ENCODE measurements at regions not wholly inside any gene's neighbourhood (a gene's known extent, or its start where the extent isn't known, plus 50 kb on each side); places are given as distances from the start of the nearest gene placed in this dataset.

- H3K27me3 ChIP-seq, result no peaks in the 10 kb centered on the region
- no peaks in the 10 kb centered on the region for H3K9me3 ChIP-seq (ENCODE audit: low read depth)
- no peaks in the 10 kb centered on the region for H3K36me3 ChIP-seq
- TF ChIP-seq, protein P1, sequence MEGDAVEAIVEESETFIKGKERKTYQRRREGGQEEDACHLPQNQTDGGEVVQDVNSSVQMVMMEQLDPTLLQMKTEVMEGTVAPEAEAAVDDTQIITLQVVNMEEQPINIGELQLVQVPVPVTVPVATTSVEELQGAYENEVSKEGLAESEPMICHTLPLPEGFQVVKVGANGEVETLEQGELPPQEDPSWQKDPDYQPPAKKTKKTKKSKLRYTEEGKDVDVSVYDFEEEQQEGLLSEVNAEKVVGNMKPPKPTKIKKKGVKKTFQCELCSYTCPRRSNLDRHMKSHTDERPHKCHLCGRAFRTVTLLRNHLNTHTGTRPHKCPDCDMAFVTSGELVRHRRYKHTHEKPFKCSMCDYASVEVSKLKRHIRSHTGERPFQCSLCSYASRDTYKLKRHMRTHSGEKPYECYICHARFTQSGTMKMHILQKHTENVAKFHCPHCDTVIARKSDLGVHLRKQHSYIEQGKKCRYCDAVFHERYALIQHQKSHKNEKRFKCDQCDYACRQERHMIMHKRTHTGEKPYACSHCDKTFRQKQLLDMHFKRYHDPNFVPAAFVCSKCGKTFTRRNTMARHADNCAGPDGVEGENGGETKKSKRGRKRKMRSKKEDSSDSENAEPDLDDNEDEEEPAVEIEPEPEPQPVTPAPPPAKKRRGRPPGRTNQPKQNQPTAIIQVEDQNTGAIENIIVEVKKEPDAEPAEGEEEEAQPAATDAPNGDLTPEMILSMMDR (IDR thresholded peaks at IDR 0.05; ENCODE audit: low read depth, low read length), result no peak
- H3K4me1 ChIP-seq (ENCODE audit: low read depth), result peaks cover 23% of the 10 kb centered on the region
- peak overlapping the region; percentile 79 for H3K27ac ChIP-seq
- H3K4me3 ChIP-seq, result no peak overlapping the region
- DNase-seq (ENCODE audit: low read depth in 1 of 2, low spot score in 1 of 2), result peak in 1 of 2 donors; percentile 87
Observed at GRCh38 chr15:47398594-47398993, 318.7 kb upstream of the SEMA6D start.

DNA sequence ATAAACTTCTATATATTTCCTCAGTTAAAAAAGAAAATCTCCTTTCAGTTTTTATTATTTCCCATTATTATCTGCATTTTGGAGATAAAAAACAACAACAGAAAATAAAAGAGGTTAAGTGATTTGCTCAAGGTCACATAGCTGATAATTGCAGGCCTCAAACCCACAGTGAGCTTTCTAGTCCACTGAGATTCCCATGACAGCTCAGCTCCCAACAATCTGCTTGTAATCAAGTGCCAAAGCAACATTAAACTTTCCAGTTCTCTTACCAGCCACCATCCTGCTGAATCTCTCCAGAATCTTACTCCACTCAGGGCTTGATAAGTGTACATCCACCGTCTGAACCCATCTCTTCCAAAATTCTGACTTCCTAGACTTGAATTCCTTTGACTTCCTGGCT, 318.2 kb upstream of the SEMA6D start:
- Histone ChIP-seq H3K9me3 (ENCODE audit: low read depth) (no peaks in the 10 kb centered on the region), H3K27ac (peak overlapping the region; percentile 77), H3K36me3 (no peaks in the 10 kb centered on the region), H3K4me3 (no peak overlapping the region), H3K27me3 (no peaks in the 10 kb centered on the region), H3K4me1 (ENCODE audit: low read depth) (peaks cover 28% of the 10 kb centered on the region)
- peak in 1 of 2 donors; percentile 28 for DNase-seq (ENCODE audit: low read depth in 1 of 2, low spot score in 1 of 2)
- TF ChIP-seq, protein P1 (IDR thresholded peaks at IDR 0.05; ENCODE audit: low read depth, low read length), result no peak

GRCh38 chr15:47400603-47401002, 316.7 kb upstream of the SEMA6D start:
- Histone ChIP-seq H3K36me3 (no peaks in the 10 kb centered on the region), H3K27ac (no peak overlapping the region), H3K9me3 (ENCODE audit: low read depth) (no peaks in the 10 kb centered on the region), H3K4me3 (no peak overlapping the region), H3K4me1 (ENCODE audit: low read depth) (peaks cover 40% of the 10 kb centered on the region), H3K27me3 (no peaks in the 10 kb centered on the region)
- DNase-seq (ENCODE audit: low read depth in 1 of 2, low spot score in 1 of 2), result no peak
- TF ChIP-seq, protein P1 (IDR thresholded peaks at IDR 0.05; ENCODE audit: low read depth, low read length), result no peak

- TF ChIP-seq, protein P1 (IDR thresholded peaks at IDR 0.05; ENCODE audit: low read depth, low read length), result no peak
Observed at GRCh38 chr15:47401427-47401826, 315.9 kb upstream of the SEMA6D start.

GRCh38 chr15:47402829-47403228, 314.5 kb upstream of the SEMA6D start:
- Histone ChIP-seq H3K27me3 (no peaks in the 10 kb centered on the region), H3K9me3 (ENCODE audit: low read depth) (no peaks in the 10 kb centered on the region), H3K4me3 (no peak overlapping the region), H3K27ac (no peak overlapping the region), H3K4me1 (ENCODE audit: low read depth) (peaks cover 49% of the 10 kb centered on the region), H3K36me3 (no peaks in the 10 kb centered on the region)
- no peak for DNase-seq (ENCODE audit: low read depth in 1 of 2, low spot score in 1 of 2)
- TF ChIP-seq, protein P1 (IDR thresholded peaks at IDR 0.05; ENCODE audit: low read depth, low read length), result no peak

More at GRCh38 chr15:47401427-47401826, 315.9 kb upstream of the SEMA6D start:
- no peak for DNase-seq (ENCODE audit: low read depth in 1 of 2, low spot score in 1 of 2)
- H3K4me3 ChIP-seq, result no peak overlapping the region
- no peaks in the 10 kb centered on the region for H3K27me3 ChIP-seq
- H3K9me3 ChIP-seq (ENCODE audit: low read depth), result no peaks in the 10 kb centered on the region
- peaks cover 47% of the 10 kb centered on the region for H3K4me1 ChIP-seq (ENCODE audit: low read depth)
- H3K27ac ChIP-seq, result no peak overlapping the region
- H3K36me3 ChIP-seq, result no peaks in the 10 kb centered on the region

- Histone ChIP-seq H3K27me3 (no peaks in the 10 kb centered on the region), H3K4me1 (ENCODE audit: low read depth) (peaks cover 42% of the 10 kb centered on the region), H3K9me3 (ENCODE audit: low read depth) (no peaks in the 10 kb centered on the region), H3K4me3 (no peak overlapping the region), H3K27ac (peak overlapping the region; percentile 18), H3K36me3 (no peaks in the 10 kb centered on the region)
- TF ChIP-seq, protein P1 (IDR thresholded peaks at IDR 0.05; ENCODE audit: low read depth, low read length), result no peak
- DNase-seq (ENCODE audit: low read depth in 1 of 2, low spot score in 1 of 2), result peak in 1 of 2 donors; percentile 36
Observed at GRCh38 chr15:47404877-47405276, 312.4 kb upstream of the SEMA6D start.
